Gastrocnemius medialis (tissue), 4 donors: ENCODE measurements at regions not wholly inside any gene's neighbourhood (a gene's known extent, or its start where the extent isn't known, plus 50 kb on each side); places are given as distances from the start of the nearest gene placed in this dataset.
"Not testable (repeated sequence)": the region's sequence is repeated elsewhere in the genome, so short reads cannot be mapped to it uniquely, and the experiment has no call there.

ENCODE experiments used
- POLR2A ChIP-seq, 2 donors: fragments of 450-650 bp; IDR thresholded peaks; one replicate each; pipeline ENCODE4 v1.6.1; 2017; ENCODE audit warnings: antibody characterized with exemption in 2 of 2, mild to moderate bottlenecking in 2 of 2, moderate library complexity in 2 of 2
- TF ChIP-seq, protein P1 (sequence below), 5 experiments: fragments of 450-650 bp in 3 of 5; fragments of 200-600 bp in 2 of 5; sonication (generic) in 2 of 5; IDR thresholded peaks in 4 of 5; conservative IDR thresholded peaks in 1 of 5; 1 replicate in 4 of 5; 2 replicates in 1 of 5; pipeline ENCODE4 v1.5.1; 2016 to 2019; ENCODE audit warnings: antibody characterized with exemption in 5 of 5, mild to moderate bottlenecking in 3 of 5, moderate library complexity in 3 of 5

DNA sequence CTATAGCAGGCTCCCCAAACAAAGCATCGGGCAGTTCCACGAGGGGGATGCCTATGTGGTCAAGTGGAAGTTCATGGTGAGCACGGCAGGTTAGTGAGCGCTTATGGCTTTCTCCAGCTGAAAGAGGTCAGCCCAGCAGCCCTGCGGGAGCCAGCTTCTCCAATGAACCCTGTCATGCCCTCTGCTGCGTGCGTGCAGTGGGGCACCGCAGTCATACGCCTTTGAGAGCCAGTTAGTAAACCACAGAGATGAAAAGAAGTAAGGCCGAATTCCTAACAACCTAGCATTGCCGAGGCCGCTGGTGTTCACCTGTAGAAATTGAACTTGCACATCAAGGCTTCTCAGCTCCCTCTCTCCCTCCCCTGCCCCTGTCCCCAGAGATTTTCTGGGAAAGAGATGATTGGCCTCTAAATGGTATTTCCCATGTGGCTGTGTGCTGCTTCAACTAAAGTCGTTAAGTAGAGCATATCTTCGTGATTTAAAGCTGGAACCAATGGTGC lies 75.1 kb upstream of the LYZL2 start:
- TF ChIP-seq, protein P1, sequence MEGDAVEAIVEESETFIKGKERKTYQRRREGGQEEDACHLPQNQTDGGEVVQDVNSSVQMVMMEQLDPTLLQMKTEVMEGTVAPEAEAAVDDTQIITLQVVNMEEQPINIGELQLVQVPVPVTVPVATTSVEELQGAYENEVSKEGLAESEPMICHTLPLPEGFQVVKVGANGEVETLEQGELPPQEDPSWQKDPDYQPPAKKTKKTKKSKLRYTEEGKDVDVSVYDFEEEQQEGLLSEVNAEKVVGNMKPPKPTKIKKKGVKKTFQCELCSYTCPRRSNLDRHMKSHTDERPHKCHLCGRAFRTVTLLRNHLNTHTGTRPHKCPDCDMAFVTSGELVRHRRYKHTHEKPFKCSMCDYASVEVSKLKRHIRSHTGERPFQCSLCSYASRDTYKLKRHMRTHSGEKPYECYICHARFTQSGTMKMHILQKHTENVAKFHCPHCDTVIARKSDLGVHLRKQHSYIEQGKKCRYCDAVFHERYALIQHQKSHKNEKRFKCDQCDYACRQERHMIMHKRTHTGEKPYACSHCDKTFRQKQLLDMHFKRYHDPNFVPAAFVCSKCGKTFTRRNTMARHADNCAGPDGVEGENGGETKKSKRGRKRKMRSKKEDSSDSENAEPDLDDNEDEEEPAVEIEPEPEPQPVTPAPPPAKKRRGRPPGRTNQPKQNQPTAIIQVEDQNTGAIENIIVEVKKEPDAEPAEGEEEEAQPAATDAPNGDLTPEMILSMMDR (IDR thresholded peaks at IDR 0.05 in 4 of 5, conservative IDR thresholded peaks at IDR 0.05 in 1 of 5), result not testable (repeated sequence)
- not testable (repeated sequence) for TF ChIP-seq POLR2A (IDR thresholded peaks at IDR 0.05)
